AG04449 (cell line): ENCODE measurements at regions not wholly inside any gene's neighbourhood (a gene's known extent, or its start where the extent isn't known, plus 50 kb on each side); places are given as distances from the start of the nearest gene placed in this dataset.

Experiments used
- CTCF ChIA-PET: fragments of 350-600 bp; formaldehyde crosslinking; extraction: SDS; loops from one replicate; lab custom pipeline; 2021; ENCODE audit warnings: antibody characterized with exemption; lab: Yijun Ruan, JAX
- POLR2A ChIA-PET: fragments of 400-600, 350-600 bp; formaldehyde crosslinking; extraction: SDS; loops from one replicate; lab custom pipeline; 2020; ENCODE audit warnings: antibody characterized with exemption, inconsistent platforms; lab: Yijun Ruan, JAX
- DNase-seq: peaks from one replicate; pipeline ENCODE4 v3.0.0-alpha.2; 2010; ENCODE audit warnings: low read depth, low spot score
- H3K4me3 ChIP-seq: 2 replicates; pipeline ENCODE4 v1.5.1; 2011; ENCODE audit warnings: low read depth, mild to moderate bottlenecking, control low read depth, low read length
- TF ChIP-seq, protein P1 (sequence below): IDR thresholded peaks from one replicate; pipeline ENCODE4 v1.5.1; 2011; ENCODE audit warnings: mild to moderate bottlenecking, moderate library complexity, low read length, control low read depth, inconsistent platforms; ENCODE audit not compliant: insufficient read depth; ENCODE audit errors: missing control alignments

DNA sequence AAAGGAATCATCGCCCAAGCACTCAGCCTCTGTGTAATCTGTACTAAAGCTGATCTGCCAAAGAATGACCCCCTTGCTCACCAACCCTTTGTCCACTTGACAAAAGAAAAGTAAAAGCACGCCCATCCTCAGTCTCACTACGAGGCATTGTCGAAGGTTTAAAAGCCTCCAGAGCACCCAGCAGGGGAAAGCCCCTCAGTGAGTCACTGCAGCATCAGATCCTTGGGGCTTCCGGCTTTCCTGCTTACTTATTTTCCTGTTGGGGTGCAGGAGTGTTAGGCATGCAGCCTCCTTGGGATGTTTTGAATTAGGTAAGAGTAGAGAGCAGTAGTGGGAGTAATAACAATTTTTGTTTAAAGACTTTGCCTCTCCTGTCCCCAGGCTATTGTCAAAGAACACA lies 216.1 kb downstream of the MTHFS start:
- peak; percentile 58 for DNase-seq
- ChIA-PET POLR2A (no interaction called here), CTCF (interaction anchor here (0.9 kb wide), 1 partner anchor 42 kb away, joined by 3 read pairs; no protein-coding TSS in a partner anchor)
- no peak overlapping the region for H3K4me3 ChIP-seq
- TF ChIP-seq, protein P1, sequence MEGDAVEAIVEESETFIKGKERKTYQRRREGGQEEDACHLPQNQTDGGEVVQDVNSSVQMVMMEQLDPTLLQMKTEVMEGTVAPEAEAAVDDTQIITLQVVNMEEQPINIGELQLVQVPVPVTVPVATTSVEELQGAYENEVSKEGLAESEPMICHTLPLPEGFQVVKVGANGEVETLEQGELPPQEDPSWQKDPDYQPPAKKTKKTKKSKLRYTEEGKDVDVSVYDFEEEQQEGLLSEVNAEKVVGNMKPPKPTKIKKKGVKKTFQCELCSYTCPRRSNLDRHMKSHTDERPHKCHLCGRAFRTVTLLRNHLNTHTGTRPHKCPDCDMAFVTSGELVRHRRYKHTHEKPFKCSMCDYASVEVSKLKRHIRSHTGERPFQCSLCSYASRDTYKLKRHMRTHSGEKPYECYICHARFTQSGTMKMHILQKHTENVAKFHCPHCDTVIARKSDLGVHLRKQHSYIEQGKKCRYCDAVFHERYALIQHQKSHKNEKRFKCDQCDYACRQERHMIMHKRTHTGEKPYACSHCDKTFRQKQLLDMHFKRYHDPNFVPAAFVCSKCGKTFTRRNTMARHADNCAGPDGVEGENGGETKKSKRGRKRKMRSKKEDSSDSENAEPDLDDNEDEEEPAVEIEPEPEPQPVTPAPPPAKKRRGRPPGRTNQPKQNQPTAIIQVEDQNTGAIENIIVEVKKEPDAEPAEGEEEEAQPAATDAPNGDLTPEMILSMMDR, result no peak

DNA sequence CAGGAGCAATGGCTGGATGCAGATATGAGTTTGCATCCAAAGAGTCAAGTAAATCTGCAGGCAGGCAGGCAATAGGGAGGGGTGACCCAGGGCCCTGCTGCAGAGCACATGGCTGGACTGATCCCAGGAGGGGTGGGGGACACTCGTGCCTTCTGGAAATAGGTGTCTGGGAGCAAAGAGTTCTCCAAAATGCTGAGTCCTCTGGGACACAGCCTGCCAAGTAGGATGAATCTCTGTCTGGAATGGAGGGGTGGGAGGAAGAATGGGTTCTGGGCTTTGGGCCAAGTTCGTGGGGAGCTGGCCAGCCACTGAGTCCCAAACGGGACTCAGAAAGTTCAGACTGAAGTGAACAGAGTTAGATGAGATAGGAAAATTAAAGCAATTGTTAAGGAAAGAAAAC lies 214.5 kb downstream of the MTHFS start:
- ChIA-PET CTCF (interaction anchor here (1.3 kb wide), 1 partner anchor 9 kb away, joined by 6 read pairs; no protein-coding TSS in a partner anchor), POLR2A (interaction anchor here (1.0 kb wide), 1 partner anchor 8 kb away, joined by 4 read pairs; no protein-coding TSS in a partner anchor)
- H3K4me3 ChIP-seq, result no peak overlapping the region
- TF ChIP-seq, protein P1, result no peak
- DNase-seq, result peak; percentile 59

DNA sequence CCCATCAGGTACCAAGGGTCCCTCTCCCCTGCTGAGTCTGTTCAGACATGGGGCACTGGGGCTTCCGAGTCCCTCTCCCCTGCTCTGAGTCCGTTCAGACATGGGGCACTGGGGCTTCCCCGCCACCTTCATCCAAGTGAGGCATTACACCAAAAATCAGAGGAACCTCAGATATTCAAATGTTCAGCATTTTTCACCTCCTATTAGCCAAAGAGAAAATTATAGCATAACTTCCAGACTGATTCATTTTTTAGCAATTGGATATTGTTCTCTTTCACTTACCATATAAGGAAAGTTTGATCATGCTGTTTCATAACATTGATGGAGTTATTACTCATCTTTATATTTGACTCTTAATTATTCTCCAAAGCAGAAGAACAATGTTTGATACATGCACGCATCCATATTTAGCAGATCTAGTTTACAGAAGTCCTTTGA lies 213.9 kb downstream of the MTHFS start:
- CTCF ChIA-PET, result interaction anchor here (1.0 to 1.3 kb wide), 2 partner anchors 9 to 343 kb away, joined by 3 to 6 read pairs; no protein-coding TSS in a partner anchor
- DNase-seq, result peak; percentile 34
- no peak overlapping the region for H3K4me3 ChIP-seq
- POLR2A ChIA-PET, result interaction anchor here (0.7 to 1.0 kb wide), 2 partner anchors 9 to 10 kb away, joined by 3 to 4 read pairs; no protein-coding TSS in a partner anchor
- TF ChIP-seq, protein P1, result no peak

DNA sequence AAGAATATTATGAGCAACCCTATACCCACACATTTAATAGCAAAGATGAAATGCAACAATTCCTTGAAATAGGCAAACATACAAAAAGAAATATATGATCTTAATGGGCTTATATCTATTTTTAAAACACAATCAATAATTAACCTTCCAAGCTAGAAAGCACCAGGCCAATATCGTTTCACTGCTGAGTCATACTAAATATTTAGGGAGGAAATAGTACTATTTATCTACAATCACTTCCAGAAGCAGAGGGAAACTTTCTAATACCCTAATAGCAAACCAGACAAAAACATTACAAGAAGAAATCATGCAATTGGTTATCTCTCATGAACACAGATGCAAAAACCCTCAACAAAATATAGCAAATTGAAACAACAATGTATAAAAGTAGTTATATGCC lies 207.8 kb downstream of the MTHFS start:
- CTCF ChIA-PET, result no interaction called here
- TF ChIP-seq, protein P1, result no peak

DNA sequence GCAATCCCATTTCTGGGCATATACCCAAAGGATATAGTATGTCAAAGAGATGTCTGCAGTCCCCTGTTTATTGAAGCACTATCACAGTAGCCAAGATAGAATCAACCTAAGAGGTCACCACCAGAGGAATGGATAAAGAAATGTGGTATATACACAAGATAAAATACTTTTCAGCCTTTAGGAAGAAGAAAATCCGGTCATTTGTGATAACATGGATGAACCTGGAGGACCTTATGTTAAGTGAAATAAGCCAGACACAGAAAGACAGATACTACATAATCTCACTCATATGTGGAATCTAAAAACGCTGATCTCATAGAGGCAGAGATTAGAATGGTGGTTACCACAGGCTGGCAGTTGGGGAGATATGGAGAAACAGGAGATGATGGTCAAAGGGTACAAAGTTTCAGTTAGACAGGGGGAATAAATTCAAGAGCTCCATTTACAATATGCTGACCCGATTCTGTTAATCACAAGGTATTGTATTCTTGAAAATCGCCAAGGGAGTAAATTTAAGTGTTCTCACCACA lies 195.8 kb downstream of the MTHFS start:
- TF ChIP-seq, protein P1, result no peak
- no peak for DNase-seq
- no peak overlapping the region for H3K4me3 ChIP-seq
- POLR2A ChIA-PET, result no interaction called here
- CTCF ChIA-PET, result no interaction called here

More for the DNA sequence above, 207.8 kb downstream of the MTHFS start:
- DNase-seq, result no peak
- no peak overlapping the region for H3K4me3 ChIP-seq
- POLR2A ChIA-PET, result no interaction called here

DNA sequence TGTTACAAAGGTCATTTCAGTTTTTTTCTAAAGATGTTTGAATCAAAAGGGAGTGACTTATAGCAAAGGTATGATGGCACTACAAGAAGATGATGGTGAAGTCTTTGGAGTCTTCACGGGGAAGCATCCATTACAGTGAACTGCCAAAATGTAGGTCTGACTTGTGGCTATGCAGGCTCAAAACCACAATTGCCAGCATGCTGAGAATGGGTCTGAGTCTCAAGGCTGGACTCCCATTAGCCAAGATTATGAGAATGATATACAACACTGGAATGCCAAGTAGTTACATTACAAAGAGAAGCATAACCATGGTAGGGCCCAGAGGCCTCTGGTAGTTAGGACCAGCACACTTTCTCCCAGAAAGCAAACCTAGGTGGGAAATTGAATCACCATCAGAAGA lies 194.2 kb downstream of the MTHFS start:
- CTCF ChIA-PET, result no interaction called here
- TF ChIP-seq, protein P1, result no peak
- POLR2A ChIA-PET, result no interaction called here

More for the DNA sequence above, 194.2 kb downstream of the MTHFS start:
- no peak overlapping the region for H3K4me3 ChIP-seq
- DNase-seq, result no peak
